Thyroid gland (tissue), 4 donors: ENCODE measurements at regions not wholly inside any gene's neighbourhood (a gene's known extent, or its start where the extent isn't known, plus 50 kb on each side); places are given as distances from the start of the nearest gene placed in this dataset.
"Not testable (repeated sequence)": the region's sequence is repeated elsewhere in the genome, so short reads cannot be mapped to it uniquely, and the experiment has no call there.

Source experiments
- CTCF ChIP-seq, 6 experiments: fragments of 200-600 bp in 3 of 6; fragments of 450-650 bp in 3 of 6; sonication (generic) in 3 of 6; IDR thresholded peaks; one replicate each; pipeline ENCODE4 v1.5.1; 2016 to 2019; ENCODE audit warnings: antibody characterized with exemption in 6 of 6, mild to moderate bottlenecking in 2 of 6, inconsistent platforms in 1 of 6, moderate library complexity in 1 of 6
- POLR2A ChIP-seq, 2 donors: fragments of 450-650 bp; IDR thresholded peaks; one replicate each; pipeline ENCODE4 v1.6.1; 2017; ENCODE audit warnings: antibody characterized with exemption in 2 of 2, mild to moderate bottlenecking in 2 of 2, moderate library complexity in 1 of 2

- not testable (repeated sequence) for TF ChIP-seq CTCF, POLR2A (IDR thresholded peaks at IDR 0.05)
These were observed 2898.9 kb downstream of the RPIA start for GRCh38 chr2:91590381-91590780.
